GM13976 (cell line): ENCODE measurements at regions not wholly inside any gene's neighbourhood (a gene's known extent, or its start where the extent isn't known, plus 50 kb on each side); places are given as distances from the start of the nearest gene placed in this dataset.

Experiments used
- DNase-seq: peaks from one replicate; pipeline ENCODE4 v3.0.0; 2012; ENCODE audit warnings: low spot score
- in situ Hi-C: fragments of 300-500 bp; cut with MboI; formaldehyde crosslinking; loops from one replicate; pipeline ENCODE4 v1.12.0; 2022; ENCODE audit warnings: low sequenced_read_pairs, mixed read lengths, inconsistent platforms; ENCODE audit not compliant: unreplicated experiment
- TF ChIP-seq, protein P1 (sequence below): IDR thresholded peaks from 2 replicates; pipeline ENCODE4 v1.5.1; 2012; ENCODE audit warnings: borderline replicate concordance, mild to moderate bottlenecking; ENCODE audit not compliant: insufficient read depth; ENCODE audit errors: extremely low read depth, missing control alignments, control extremely low read depth

- in situ Hi-C loops, result no loop called here
- DNase-seq, result no peak
- TF ChIP-seq, protein P1, sequence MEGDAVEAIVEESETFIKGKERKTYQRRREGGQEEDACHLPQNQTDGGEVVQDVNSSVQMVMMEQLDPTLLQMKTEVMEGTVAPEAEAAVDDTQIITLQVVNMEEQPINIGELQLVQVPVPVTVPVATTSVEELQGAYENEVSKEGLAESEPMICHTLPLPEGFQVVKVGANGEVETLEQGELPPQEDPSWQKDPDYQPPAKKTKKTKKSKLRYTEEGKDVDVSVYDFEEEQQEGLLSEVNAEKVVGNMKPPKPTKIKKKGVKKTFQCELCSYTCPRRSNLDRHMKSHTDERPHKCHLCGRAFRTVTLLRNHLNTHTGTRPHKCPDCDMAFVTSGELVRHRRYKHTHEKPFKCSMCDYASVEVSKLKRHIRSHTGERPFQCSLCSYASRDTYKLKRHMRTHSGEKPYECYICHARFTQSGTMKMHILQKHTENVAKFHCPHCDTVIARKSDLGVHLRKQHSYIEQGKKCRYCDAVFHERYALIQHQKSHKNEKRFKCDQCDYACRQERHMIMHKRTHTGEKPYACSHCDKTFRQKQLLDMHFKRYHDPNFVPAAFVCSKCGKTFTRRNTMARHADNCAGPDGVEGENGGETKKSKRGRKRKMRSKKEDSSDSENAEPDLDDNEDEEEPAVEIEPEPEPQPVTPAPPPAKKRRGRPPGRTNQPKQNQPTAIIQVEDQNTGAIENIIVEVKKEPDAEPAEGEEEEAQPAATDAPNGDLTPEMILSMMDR, result no peak
Measured at GRCh38 chr14:65946494-65946893, 534.0 kb downstream of the FUT8 start.

DNA sequence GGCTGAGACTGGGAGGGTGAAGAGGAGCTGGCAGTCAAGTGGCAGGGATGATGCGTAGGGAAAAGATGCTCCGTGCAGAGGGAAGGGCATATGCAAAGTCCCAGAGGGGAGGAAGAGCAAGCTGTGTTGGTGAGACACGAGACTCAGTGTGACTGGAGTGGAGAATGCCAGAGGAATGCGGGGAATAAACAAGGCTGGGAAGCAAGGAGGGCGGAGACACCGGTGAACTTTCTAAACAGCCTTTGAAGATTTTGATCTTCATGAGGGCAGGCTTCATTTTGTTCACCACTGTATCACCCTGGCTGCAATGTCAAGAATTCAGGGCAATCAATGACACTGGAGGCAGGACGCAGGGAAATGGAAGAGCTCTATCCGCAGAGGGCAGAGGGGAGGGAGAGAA, 535.8 kb downstream of the FUT8 start:
- in situ Hi-C loops, result no loop called here
- DNase-seq, result no peak
- TF ChIP-seq, protein P1, result no peak

GRCh38 chr14:65949711-65950516, 536.3 kb upstream of the CCDC196 start:
- peak; percentile 24 for DNase-seq
- TF ChIP-seq, protein P1, result no peak
- in situ Hi-C loops, result loop anchor here (10.0 kb wide), 2 partner anchors 535 to 785 kb away; partner anchors contain the start of gene FUT8

GRCh38 chr14:65954942-65955341, 531.2 kb upstream of the CCDC196 start:
- TF ChIP-seq, protein P1, result no peak
- no peak for DNase-seq
- in situ Hi-C loops, result loop anchor here (10.0 kb wide), 2 partner anchors 540 to 790 kb away; partner anchors contain the start of gene FUT8

DNA sequence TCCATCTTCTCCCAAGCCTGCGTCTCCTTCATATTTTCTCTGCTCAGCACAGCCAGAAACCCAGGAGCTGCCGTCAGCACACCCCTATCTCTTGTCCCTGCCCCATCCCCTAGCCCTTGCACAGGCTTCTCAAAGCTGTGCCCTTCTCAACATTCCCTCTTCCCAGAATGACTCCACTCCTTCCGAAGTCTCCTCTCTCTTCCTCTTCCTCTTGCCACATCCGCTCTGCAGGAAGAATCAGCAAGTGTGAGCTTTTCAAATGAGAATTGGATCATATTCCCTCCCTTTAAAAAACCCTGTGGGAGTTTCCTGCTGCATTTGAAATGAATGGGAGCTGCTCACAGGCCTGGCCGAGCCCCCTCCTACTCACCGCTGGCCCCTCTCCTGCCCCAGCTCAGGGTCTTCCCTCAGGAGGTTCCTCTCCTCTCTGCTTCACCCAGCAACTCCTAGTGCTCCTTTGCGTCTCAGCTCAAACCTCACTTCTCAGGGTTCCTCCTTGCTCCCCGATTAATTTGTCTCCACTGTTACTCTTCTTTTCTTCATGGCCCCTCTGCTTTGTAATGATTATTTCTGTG, 528.5 kb upstream of the CCDC196 start:
- TF ChIP-seq, protein P1, result no peak
- in situ Hi-C loops, result loop anchor here (10.0 kb wide), 2 partner anchors 543 to 793 kb away; partner anchors contain the start of gene FUT8
- no peak for DNase-seq

DNA sequence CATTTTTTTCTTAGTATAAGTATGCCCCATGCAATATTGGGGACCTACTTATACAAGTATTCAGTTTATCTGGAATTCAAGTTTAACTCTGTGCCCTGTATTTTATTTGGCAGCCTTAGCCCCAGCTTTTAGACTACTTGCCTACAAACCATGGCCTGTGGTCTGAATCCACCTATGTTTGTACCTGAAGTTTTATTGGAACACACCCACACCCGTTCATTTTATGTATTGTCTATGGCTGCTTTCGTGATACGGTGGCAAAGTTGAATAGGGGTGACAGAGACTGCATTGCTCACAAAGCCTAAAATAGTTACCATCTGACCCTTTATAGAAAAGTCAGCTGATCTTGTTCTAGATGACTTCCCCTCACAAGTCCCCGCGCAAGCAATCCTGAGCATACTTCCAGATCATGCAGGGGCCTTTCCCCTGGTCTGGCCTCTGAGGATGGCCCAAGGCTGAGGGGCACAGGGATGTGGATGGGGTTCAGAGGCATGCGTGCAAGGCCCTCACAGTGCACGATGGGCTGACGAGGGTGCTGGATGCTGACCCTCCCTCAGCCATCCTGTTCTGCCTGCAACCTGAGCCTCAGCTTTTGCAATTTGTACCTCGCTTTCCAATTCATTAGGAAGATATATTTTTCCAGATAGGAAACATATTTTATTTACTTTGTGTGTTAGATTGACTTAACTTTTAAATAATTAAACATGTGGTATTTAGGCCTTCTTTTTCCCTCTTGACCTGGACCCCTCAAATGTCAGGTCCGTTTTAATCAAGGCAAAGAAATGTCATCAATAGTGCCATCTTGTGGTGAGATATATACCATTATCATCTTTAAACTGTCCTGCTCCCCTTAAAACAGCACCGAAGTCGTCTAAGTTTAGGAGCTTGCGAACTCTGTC, 527.3 kb upstream of the CCDC196 start:
- in situ Hi-C loops, result loop anchor here (10.0 kb wide), 2 partner anchors 544 to 794 kb away; partner anchors contain the start of gene FUT8
- DNase-seq, result peak; percentile 57
- TF ChIP-seq, protein P1, result peak; percentile 20
